Fibroblast of villous mesenchyme (primary cell): ENCODE measurements at regions not wholly inside any gene's neighbourhood (a gene's known extent, or its start where the extent isn't known, plus 50 kb on each side); places are given as distances from the start of the nearest gene placed in this dataset.
"Not testable (repeated sequence)": the region's sequence is repeated elsewhere in the genome, so short reads cannot be mapped to it uniquely, and the experiment has no call there.

Source experiments
- DNase-seq: peaks from one replicate; pipeline ENCODE4 v3.0.0-alpha.2; 2010; ENCODE audit warnings: low read depth
- H3K4me3 ChIP-seq: 2 replicates; pipeline ENCODE4 v1.5.1; 2011; ENCODE audit warnings: low read depth, mild to moderate bottlenecking, low read length
- CTCF ChIP-seq: IDR thresholded peaks from 2 replicates; pipeline ENCODE4 v1.5.1; 2012; ENCODE audit warnings: low read depth, mild to moderate bottlenecking, low read length; ENCODE audit not compliant: insufficient read depth

GRCh38 chr15:49731187-49732099, 110.6 kb downstream of the DTWD1 start:
- H3K4me3 ChIP-seq: no peak overlapping the region
- TF ChIP-seq CTCF: no peak
- DNase-seq: no peak

GRCh38 chr15:49732109-49732508, 111.3 kb downstream of the DTWD1 start:
- H3K4me3 ChIP-seq, DNase-seq: not testable (repeated sequence)

GRCh38 chr15:49734089-49734488, 113.2 kb downstream of the DTWD1 start:
- H3K4me3 ChIP-seq, DNase-seq: not testable (repeated sequence)

GRCh38 chr15:49734831-49735508, 114.1 kb downstream of the DTWD1 start:
- H3K4me3 ChIP-seq: no peak overlapping the region
- no peak for TF ChIP-seq CTCF
- DNase-seq: no peak

GRCh38 chr15:49737127-49737526, 116.3 kb downstream of the DTWD1 start:
- TF ChIP-seq CTCF: no peak
- DNase-seq: no peak
- H3K4me3 ChIP-seq: no peak overlapping the region

GRCh38 chr15:49741712-49742111, 120.9 kb downstream of the DTWD1 start:
- TF ChIP-seq CTCF: no peak
- no peak overlapping the region for H3K4me3 ChIP-seq
- DNase-seq: no peak

GRCh38 chr15:49742381-49742780, 121.5 kb downstream of the DTWD1 start:
- TF ChIP-seq CTCF: no peak
- DNase-seq: no peak

More at GRCh38 chr15:49742381-49742780, 121.5 kb downstream of the DTWD1 start:
- no peak overlapping the region for H3K4me3 ChIP-seq
